HEK293 (cell line): ENCODE measurements at regions not wholly inside any gene's neighbourhood (a gene's known extent, or its start where the extent isn't known, plus 50 kb on each side); places are given as distances from the start of the nearest gene placed in this dataset.

Experiments used
- CTCF ChIA-PET: fragments of 350-600 bp; formaldehyde crosslinking; extraction: SDS; loops from one replicate; lab custom pipeline; 2021; ENCODE audit warnings: antibody characterized with exemption; lab: Yijun Ruan, JAX
- POLR2A ChIA-PET: fragments of 300-600 bp; formaldehyde crosslinking; extraction: SDS; loops from one replicate; lab custom pipeline; 2020; ENCODE audit warnings: antibody characterized with exemption, inconsistent platforms; lab: Yijun Ruan, JAX
- H3K27ac ChIP-seq: fragments of 200-500 bp; sonication (Bioruptor generic); 2 replicates; pipeline ENCODE4 v1.5.1; 2014; ENCODE audit warnings: low read depth, low read length, control low read depth, inconsistent platforms; ENCODE audit errors: extremely low read depth
- H3K36me3 ChIP-seq, 2 experiments: fragments of 200-500 bp in 1 of 2; sonication (Bioruptor generic) in 1 of 2; 1 replicate in 1 of 2; 2 replicates in 1 of 2; pipeline ENCODE4 v1.5.1; 2014 to 2017; ENCODE audit warnings: inconsistent platforms in 2 of 2, low read length in 2 of 2; ENCODE audit not compliant: control insufficient read depth in 2 of 2, insufficient read depth in 1 of 2
- H3K4me1 ChIP-seq: fragments of 200-500 bp; sonication (Bioruptor generic); 2 replicates; pipeline ENCODE4 v1.5.1; 2014; ENCODE audit warnings: mild to moderate bottlenecking, low read length, inconsistent platforms; ENCODE audit not compliant: control insufficient read depth, insufficient read depth
- H3K4me3 ChIP-seq: 2 replicates; pipeline ENCODE4 v1.5.1; 2011; ENCODE audit warnings: low read depth, mild to moderate bottlenecking, control low read depth, low read length, moderate library complexity
- H3K9me3 ChIP-seq: fragments of 200-500 bp; sonication (Bioruptor generic); 2 replicates; pipeline ENCODE4 v1.5.1; 2014; ENCODE audit warnings: low read depth, low read length, inconsistent platforms; ENCODE audit not compliant: control insufficient read depth, insufficient read depth
- ELK4 ChIP-seq: IDR thresholded peaks from 2 replicates; pipeline ENCODE4 v1.6.1; 2011; ENCODE audit warnings: mild to moderate bottlenecking, low read depth, low read length, borderline replicate concordance
- GLI2 ChIP-seq: fragments of 450-650 bp; formaldehyde crosslinking; IDR thresholded peaks from 2 replicates; pipeline ENCODE4; 2017; ENCODE audit warnings: missing biosample characterization, missing genetic modification characterization, low read depth, borderline replicate concordance
- PRDM2 ChIP-seq: fragments of 450-650 bp; formaldehyde crosslinking; IDR thresholded peaks from 2 replicates; pipeline ENCODE4 v1.5.1; 2016; ENCODE audit warnings: missing biosample characterization, missing genetic modification characterization, borderline replicate concordance
- SALL2 ChIP-seq: fragments of 450-650 bp; formaldehyde crosslinking; IDR thresholded peaks from 2 replicates; pipeline ENCODE4 v1.5.0; 2017; ENCODE audit warnings: missing biosample characterization, mild to moderate bottlenecking, missing genetic modification characterization, borderline replicate concordance
- ZBTB11 ChIP-seq: fragments of 450-650 bp; formaldehyde crosslinking; conservative IDR thresholded peaks from 2 replicates; pipeline ENCODE4 v1.5.1; 2016; ENCODE audit warnings: low read depth, missing biosample characterization, missing genetic modification characterization
- ZBTB20 ChIP-seq: fragments of 450-650 bp; formaldehyde crosslinking; IDR thresholded peaks from 2 replicates; pipeline ENCODE4 v1.5.1; 2016; ENCODE audit warnings: missing biosample characterization, missing genetic modification characterization
- ZBTB44 ChIP-seq: fragments of 450-650 bp; IDR thresholded peaks from 2 replicates; pipeline ENCODE4 v1.5.1; 2018; ENCODE audit warnings: missing biosample characterization, mild to moderate bottlenecking, missing genetic modification characterization
- ZNF175 ChIP-seq: fragments of 450-650 bp; formaldehyde crosslinking; IDR thresholded peaks from 2 replicates; pipeline ENCODE4 v1.5.1; 2016; ENCODE audit warnings: missing biosample characterization, missing genetic modification characterization
- ZNF184 ChIP-seq: fragments of 450-650 bp; IDR thresholded peaks from 2 replicates; pipeline ENCODE4 v1.5.1; 2018; ENCODE audit warnings: missing biosample characterization, mild to moderate bottlenecking, missing genetic modification characterization
- ZNF221 ChIP-seq: fragments of 450-650 bp; formaldehyde crosslinking; IDR thresholded peaks from 2 replicates; pipeline ENCODE4 v1.5.1; 2017; ENCODE audit warnings: missing biosample characterization, missing genetic modification characterization, borderline replicate concordance
- ZNF239 ChIP-seq: fragments of 450-650 bp; formaldehyde crosslinking; IDR thresholded peaks from 2 replicates; pipeline ENCODE4 v1.5.1; 2016; ENCODE audit warnings: missing biosample characterization, missing genetic modification characterization
- ZNF248 ChIP-seq: fragments of 450-650 bp; formaldehyde crosslinking; IDR thresholded peaks from 2 replicates; pipeline ENCODE4 v1.5.1; 2017; ENCODE audit warnings: missing biosample characterization, missing genetic modification characterization
- ZNF335 ChIP-seq: fragments of 450-650 bp; formaldehyde crosslinking; conservative IDR thresholded peaks from 2 replicates; pipeline ENCODE4 v1.5.1; 2016; ENCODE audit warnings: missing biosample characterization, missing genetic modification characterization
- ZNF501 ChIP-seq: fragments of 450-650 bp; formaldehyde crosslinking; IDR thresholded peaks from 2 replicates; pipeline ENCODE4 v1.5.1; 2016; ENCODE audit warnings: missing biosample characterization, missing genetic modification characterization
- ZNF521 ChIP-seq: fragments of 450-650 bp; formaldehyde crosslinking; IDR thresholded peaks from 2 replicates; pipeline ENCODE4 v1.5.1; 2017; ENCODE audit warnings: missing biosample characterization, mild to moderate bottlenecking, missing genetic modification characterization

DNA sequence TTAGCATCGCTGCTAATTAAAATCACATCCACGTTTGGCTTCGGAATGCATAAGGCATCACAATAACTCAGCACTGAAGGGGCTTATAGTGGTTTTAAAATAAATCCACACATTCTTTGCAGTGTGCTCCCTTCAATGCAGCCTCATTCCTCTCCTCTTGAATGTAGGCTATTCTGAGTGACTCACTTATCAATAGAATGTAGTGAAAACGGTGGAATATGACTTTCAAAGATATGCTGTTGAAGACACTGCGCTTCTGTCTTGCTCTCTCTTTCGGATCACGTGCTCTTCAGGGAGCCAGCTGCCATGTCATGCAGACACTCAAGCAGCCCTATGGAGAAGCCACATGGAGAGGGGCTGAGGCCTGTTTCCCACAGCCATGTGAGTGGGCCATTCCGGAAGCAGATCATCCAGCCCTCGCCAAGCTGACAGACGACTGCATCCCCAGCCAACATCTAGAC, 87.4 kb downstream of the CRYGS start:
- ChIA-PET POLR2A (no interaction called here), CTCF (interaction anchor here (0.6 to 0.7 kb wide), 2 partner anchors 14 to 134 kb away, joined by 3 to 5 read pairs; no protein-coding TSS in a partner anchor)
- TF ChIP-seq GLI2 (tag by site-specific recombination) (no peak), ZNF184 (tag by site-specific recombination) (no peak), ZNF175 (tag by site-specific recombination) (no peak), SALL2 (tag by site-specific recombination) (no peak), ELK4 (no peak), ZNF248 (tag by site-specific recombination) (no peak), ZNF501 (no peak), ZNF221 (tag by site-specific recombination) (no peak), PRDM2 (no peak), ZBTB44 (no peak), ZNF335 (tag by site-specific recombination) (no peak), ZNF521 (tag by site-specific recombination) (no peak), ZNF239 (tag by site-specific recombination) (no peak), ZBTB11 (tag by site-specific recombination) (no peak), ZBTB20 (no peak)
- TF ChIP-seq, all 188 proteins: peak for 0

More for the DNA sequence above, 87.4 kb downstream of the CRYGS start:
- no peaks in the 10 kb centered on the region for H3K4me1 ChIP-seq
- H3K36me3 ChIP-seq, result no peaks in the 10 kb centered on the region
- no peak overlapping the region for H3K4me3 ChIP-seq
- no peak overlapping the region for H3K27ac ChIP-seq
- no peaks in the 10 kb centered on the region for H3K9me3 ChIP-seq
